ENCODE measurements at regions not wholly inside any gene's neighbourhood (a gene's known extent, or its start where the extent isn't known, plus 50 kb on each side); places are given as distances from the start of the nearest gene placed in this dataset.

DNA sequence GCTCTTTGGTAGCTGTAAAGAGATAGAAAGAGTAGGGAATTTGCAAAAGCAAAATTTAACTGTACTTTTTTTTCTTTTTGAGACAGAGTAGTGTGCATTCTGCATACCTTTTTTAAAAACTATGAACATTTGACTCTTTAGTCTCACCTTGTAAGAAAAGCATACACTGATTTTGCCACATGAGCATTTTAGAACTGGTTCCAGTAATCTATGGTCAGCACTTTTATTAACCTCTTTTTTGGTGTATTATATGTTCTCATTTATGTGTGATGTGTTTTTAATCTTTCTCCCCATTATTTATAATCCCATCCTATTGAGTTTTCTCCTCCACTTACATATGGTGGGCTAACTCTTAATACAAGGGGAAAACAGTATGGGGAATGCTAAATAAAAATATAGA lies 1111.4 kb downstream of the FLRT2 start:
- Histone ChIP-seq H3K4me2 (no peak overlapping the region), H3K9me2 (replicated peaks; ENCODE audit: insufficient read depth) (no peaks in the 10 kb centered on the region), H3K9me3 (ENCODE audit: low read depth) (no peaks in the 10 kb centered on the region), H4K20me1 (ENCODE audit: insufficient read depth, poor library complexity, severe bottlenecking) (no peaks in the 10 kb centered on the region), H3K36me3 (replicated peaks; ENCODE audit: insufficient read depth, low read depth) (no peaks in the 10 kb centered on the region), H3K79me2 (no peaks in the 10 kb centered on the region), H3K27me3 (no peaks in the 10 kb centered on the region), H3K4me3 (no peak overlapping the region), H3K4me1 (ENCODE audit: insufficient read depth) (no peaks in the 10 kb centered on the region), H3K27ac (no peak overlapping the region), H2AFZ (no peak overlapping the region)
- no peak for DNase-seq (ENCODE audit: low spot score)
- TF ChIP-seq EZH2 (IDR thresholded peaks at IDR 0.05; ENCODE audit: borderline replicate concordance) (no peak), EZH2phosphoT487 (IDR thresholded peaks at IDR 0.05; ENCODE audit: low read depth, severe bottlenecking, unreplicated experiment) (no peak), CTCF (IDR thresholded peaks at IDR 0.05; ENCODE audit: poor library complexity) (no peak)

GRCh38 chr14:86640288-86640687 lies 1110.3 kb downstream of the FLRT2 start:
- WGBS (ENCODE audit: low lambda C conversion rate, missing lambda C conversion rate), result 46% methylated on average over 3 of the region's 3 CpGs
- Histone ChIP-seq H3K4me3 (no peak overlapping the region), H4K20me1 (ENCODE audit: insufficient read depth, poor library complexity, severe bottlenecking) (no peaks in the 10 kb centered on the region), H3K27me3 (no peaks in the 10 kb centered on the region), H3K79me2 (no peaks in the 10 kb centered on the region), H3K27ac (no peak overlapping the region), H3K9me2 (replicated peaks; ENCODE audit: insufficient read depth) (no peaks in the 10 kb centered on the region), H3K4me2 (no peak overlapping the region), H3K4me1 (ENCODE audit: insufficient read depth) (no peaks in the 10 kb centered on the region), H3K9me3 (ENCODE audit: low read depth) (no peaks in the 10 kb centered on the region), H2AFZ (no peak overlapping the region), H3K36me3 (replicated peaks; ENCODE audit: insufficient read depth, low read depth) (no peaks in the 10 kb centered on the region)
- no peak for DNase-seq (ENCODE audit: low spot score)
- TF ChIP-seq EZH2phosphoT487 (IDR thresholded peaks at IDR 0.05; ENCODE audit: low read depth, severe bottlenecking, unreplicated experiment), result no peak
- no peak for TF ChIP-seq EZH2 (IDR thresholded peaks at IDR 0.05; ENCODE audit: borderline replicate concordance)
- TF ChIP-seq CTCF (IDR thresholded peaks at IDR 0.05; ENCODE audit: poor library complexity), result no peak

DNA sequence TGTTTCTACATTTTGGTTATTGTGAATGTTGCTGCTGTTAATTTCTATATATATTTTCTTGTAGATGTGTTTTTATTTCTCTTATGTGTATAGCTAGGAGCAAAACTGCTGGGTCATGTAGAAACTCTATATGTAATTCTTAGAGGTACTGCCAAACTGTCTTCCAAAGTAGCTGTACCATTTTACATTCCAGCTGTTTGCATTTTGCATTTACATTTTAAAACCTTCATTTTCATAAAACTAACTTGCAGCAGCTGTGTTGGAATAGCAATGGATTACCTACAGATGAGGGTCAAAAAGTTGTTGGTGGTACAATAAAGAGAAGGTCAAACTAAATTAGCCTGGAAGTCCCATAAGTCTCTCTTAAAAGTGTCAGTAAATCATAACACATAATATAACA lies 1109.7 kb downstream of the FLRT2 start:
- H3K4me3 ChIP-seq, result no peak overlapping the region
- no peaks in the 10 kb centered on the region for H3K79me2 ChIP-seq
- no peak for TF ChIP-seq CTCF (IDR thresholded peaks at IDR 0.05; ENCODE audit: poor library complexity)
- no peak for TF ChIP-seq EZH2phosphoT487 (IDR thresholded peaks at IDR 0.05; ENCODE audit: low read depth, severe bottlenecking, unreplicated experiment)
- no peak for TF ChIP-seq EZH2 (IDR thresholded peaks at IDR 0.05; ENCODE audit: borderline replicate concordance)
- H3K4me1 ChIP-seq (ENCODE audit: insufficient read depth), result no peaks in the 10 kb centered on the region
- H3K27ac ChIP-seq, result no peak overlapping the region
- no peak overlapping the region for H2AFZ ChIP-seq
- DNase-seq (ENCODE audit: low spot score), result no peak
- no peak overlapping the region for H3K4me2 ChIP-seq
- H3K36me3 ChIP-seq (replicated peaks; ENCODE audit: insufficient read depth, low read depth), result no peaks in the 10 kb centered on the region
- H3K27me3 ChIP-seq, result no peaks in the 10 kb centered on the region
- no peaks in the 10 kb centered on the region for H4K20me1 ChIP-seq (ENCODE audit: insufficient read depth, poor library complexity, severe bottlenecking)
- H3K9me3 ChIP-seq (ENCODE audit: low read depth), result no peaks in the 10 kb centered on the region
- no peaks in the 10 kb centered on the region for H3K9me2 ChIP-seq (replicated peaks; ENCODE audit: insufficient read depth)

GRCh38 chr14:86639146-86639545 lies 1109.2 kb downstream of the FLRT2 start:
- no peak for DNase-seq (ENCODE audit: low spot score)

More at GRCh38 chr14:86639146-86639545, 1109.2 kb downstream of the FLRT2 start:
- Histone ChIP-seq H3K27ac (no peak overlapping the region), H3K4me3 (no peak overlapping the region), H3K4me1 (ENCODE audit: insufficient read depth) (no peaks in the 10 kb centered on the region), H3K36me3 (replicated peaks; ENCODE audit: insufficient read depth, low read depth) (no peaks in the 10 kb centered on the region), H4K20me1 (ENCODE audit: insufficient read depth, poor library complexity, severe bottlenecking) (no peaks in the 10 kb centered on the region), H3K79me2 (no peaks in the 10 kb centered on the region), H3K27me3 (no peaks in the 10 kb centered on the region), H3K9me3 (ENCODE audit: low read depth) (no peaks in the 10 kb centered on the region), H3K4me2 (no peak overlapping the region), H2AFZ (no peak overlapping the region), H3K9me2 (replicated peaks; ENCODE audit: insufficient read depth) (no peaks in the 10 kb centered on the region)
- 92% methylated on average over 5 of the region's 5 CpGs for WGBS (ENCODE audit: low lambda C conversion rate, missing lambda C conversion rate)
- TF ChIP-seq EZH2 (IDR thresholded peaks at IDR 0.05; ENCODE audit: borderline replicate concordance) (no peak), CTCF (IDR thresholded peaks at IDR 0.05; ENCODE audit: poor library complexity) (no peak), EZH2phosphoT487 (IDR thresholded peaks at IDR 0.05; ENCODE audit: low read depth, severe bottlenecking, unreplicated experiment) (no peak)

Data from hepatocyte (in vitro differentiated cells).